DND-41 (cell line): ENCODE measurements at regions not wholly inside any gene's neighbourhood (a gene's known extent, or its start where the extent isn't known, plus 50 kb on each side); places are given as distances from the start of the nearest gene placed in this dataset.
A peak's percentile ranks its signal among the peaks of the same experiment; 100 is the strongest.

ENCODE experiments used
- ATAC-seq: fragments of 200-7000 bp; cut with Tn5 transposase; 3 replicates; pipeline ENCODE4 v1.9.1; 2021; ENCODE audit warnings: low read depth; ENCODE audit not compliant: insufficient read depth
- DNase-seq: peaks from one replicate; pipeline ENCODE4 v3.0.0-alpha.2; 2020
- H2AFZ ChIP-seq: 2 replicates; pipeline ENCODE4 v1.6.0; 2012; ENCODE audit warnings: low read depth, low read length
- H3K27ac ChIP-seq: 2 replicates; pipeline ENCODE4 v1.5.1; 2012; ENCODE audit warnings: low read length, inconsistent platforms
- H3K27me3 ChIP-seq: fragments of 200-600 bp; sonication (generic); 2 replicates; pipeline ENCODE4 v1.6.0; 2012; ENCODE audit warnings: low read length, mild to moderate bottlenecking, inconsistent platforms; ENCODE audit not compliant: insufficient read depth, poor library complexity
- H3K36me3 ChIP-seq: 2 replicates; pipeline ENCODE4 v1.5.1; 2012; ENCODE audit warnings: low read length, inconsistent platforms; ENCODE audit not compliant: insufficient read depth
- H3K4me1 ChIP-seq: 2 replicates; pipeline ENCODE4 v1.5.1; 2012; ENCODE audit warnings: mild to moderate bottlenecking, low read length; ENCODE audit not compliant: insufficient read depth
- H3K4me2 ChIP-seq: 2 replicates; pipeline ENCODE4 v1.6.0; 2012; ENCODE audit warnings: mild to moderate bottlenecking, moderate library complexity, low read length, inconsistent platforms; ENCODE audit not compliant: insufficient read depth
- H3K4me3 ChIP-seq, 2 experiments: fragments of 200-600 bp in 1 of 2; shearing (Covaris generic) in 1 of 2; 2 replicates each; pipeline ENCODE4 v1.5.1; 2012 to 2016; ENCODE audit warnings: inconsistent platforms in 2 of 2, low read length in 2 of 2, mild to moderate bottlenecking in 2 of 2, low read depth in 1 of 2, moderate library complexity in 1 of 2
- H3K79me2 ChIP-seq: 2 replicates; pipeline ENCODE4 v1.6.0; 2012; ENCODE audit warnings: low read length, inconsistent platforms; ENCODE audit not compliant: insufficient read depth
- H3K9ac ChIP-seq: 2 replicates; pipeline ENCODE4 v1.6.0; 2012; ENCODE audit warnings: low read depth, mild to moderate bottlenecking, inconsistent platforms, low read length, moderate library complexity
- H3K9me3 ChIP-seq: 2 replicates; pipeline ENCODE4 v1.5.1; 2012; ENCODE audit warnings: low read length, moderate library complexity, mild to moderate bottlenecking, inconsistent platforms; ENCODE audit not compliant: insufficient read depth, severe bottlenecking
- H4K20me1 ChIP-seq: 2 replicates; pipeline ENCODE4 v1.6.0; 2012; ENCODE audit warnings: low read length; ENCODE audit not compliant: insufficient read depth
- CTCF ChIP-seq: IDR thresholded peaks from 2 replicates; pipeline ENCODE4 v1.5.1; 2012; ENCODE audit warnings: borderline replicate concordance, low read length, moderate library complexity, mild to moderate bottlenecking; ENCODE audit not compliant: poor library complexity, severe bottlenecking; ENCODE audit errors: extremely low read depth
- EZH2 ChIP-seq: IDR thresholded peaks from 3 replicates; pipeline ENCODE4 v1.6.1; 2012; ENCODE audit warnings: borderline replicate concordance, low read depth, mild to moderate bottlenecking, moderate library complexity, low read length, inconsistent platforms; ENCODE audit not compliant: severe bottlenecking

- no peak for TF ChIP-seq CTCF
- TF ChIP-seq EZH2, result no peak
- DNase-seq (no peak), ATAC-seq (no peak)
- Histone ChIP-seq H3K9ac (no peak overlapping the region), H2AFZ (no peak overlapping the region), H4K20me1 (peaks cover 9% of the 10 kb centered on the region; the same call in 1 of the 2 replicates), H3K4me2 (peak overlapping the region; percentile 62; the same call in 1 of the 2 replicates), H3K9me3 (no peaks in the 10 kb centered on the region), H3K4me3 (no peak overlapping the region), H3K4me1 (peaks cover 10% of the 10 kb centered on the region), H3K27me3 (peaks cover 28% of the 10 kb centered on the region), H3K27ac (no peak overlapping the region), H3K36me3 (no peaks in the 10 kb centered on the region), H3K79me2 (no peaks in the 10 kb centered on the region)
Measured at GRCh38 chr12:4858386-4858785, 51.3 kb upstream of the KCNA1 start.

DNA sequence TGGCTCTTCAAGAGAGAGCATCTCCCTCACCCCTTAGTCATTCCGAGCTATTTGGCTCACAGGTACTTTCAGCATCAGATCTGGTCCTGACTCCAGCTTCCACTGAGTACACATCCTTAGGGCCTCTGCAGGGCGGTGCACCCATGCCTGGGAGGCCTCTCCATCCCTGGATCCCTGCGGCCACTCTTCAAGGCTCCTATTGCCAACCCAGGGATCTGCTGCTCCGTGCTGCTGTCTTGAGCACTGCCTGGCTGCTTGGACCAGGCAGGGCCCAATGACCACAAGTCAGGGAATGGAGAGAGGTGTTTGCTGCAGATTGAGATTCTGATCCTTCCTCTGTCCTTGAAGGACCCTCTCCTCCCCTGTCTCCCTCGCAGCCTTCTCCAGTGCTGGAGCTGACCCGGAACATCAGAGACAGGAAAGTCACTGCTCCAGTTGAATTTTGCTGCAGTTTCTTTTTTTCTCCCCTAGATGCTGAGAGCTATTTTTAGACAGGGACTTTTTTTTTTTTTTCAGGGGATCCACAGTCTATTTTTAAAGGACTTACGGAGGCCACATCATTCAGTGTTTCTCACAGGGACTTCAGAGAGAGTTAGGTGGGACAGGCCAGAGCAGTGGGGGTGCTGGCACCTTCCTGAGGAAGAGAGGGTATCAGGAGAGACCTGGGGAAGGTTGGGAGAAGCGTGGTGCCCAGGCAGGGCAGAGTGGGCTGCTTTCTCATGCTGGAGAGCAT lies 50.1 kb upstream of the KCNA1 start:
- no peaks in the 10 kb centered on the region for H3K79me2 ChIP-seq
- no peaks in the 10 kb centered on the region for H3K9me3 ChIP-seq
- no peaks in the 10 kb centered on the region for H3K36me3 ChIP-seq
- ATAC-seq (no peak), DNase-seq (no peak)
- peaks cover 9% of the 10 kb centered on the region; the same call in 1 of the 2 replicates for H4K20me1 ChIP-seq
- no peak overlapping the region for H3K27ac ChIP-seq
- no peak overlapping the region for H3K4me2 ChIP-seq
- H3K4me1 ChIP-seq, result peaks cover 10% of the 10 kb centered on the region
- H3K27me3 ChIP-seq, result peaks cover 36% of the 10 kb centered on the region
- no peak overlapping the region for H3K4me3 ChIP-seq
- no peak overlapping the region for H3K9ac ChIP-seq
- TF ChIP-seq CTCF (no peak), EZH2 (no peak)
- no peak overlapping the region for H2AFZ ChIP-seq
